GM23338 (cell line): ENCODE measurements at regions not wholly inside any gene's neighbourhood (a gene's known extent, or its start where the extent isn't known, plus 50 kb on each side); places are given as distances from the start of the nearest gene placed in this dataset.

Experiments
- ATAC-seq: fragments of 200-7000 bp; cut with Tn5 transposase; 3 replicates; pipeline ENCODE4 v1.9.1; 2020
- DNase-seq: peaks from one replicate; pipeline ENCODE4 v3.0.0-alpha.2; 2015; ENCODE audit warnings: low spot score
- H2AFZ ChIP-seq: fragments of 200-600 bp; sonication (generic); 2 replicates; pipeline ENCODE4 v1.8.0; 2016; ENCODE audit warnings: antibody characterized with exemption, mild to moderate bottlenecking, moderate library complexity
- H3F3A ChIP-seq: fragments of 200-600 bp; sonication (generic); replicated peaks from 2 replicates; pipeline ENCODE4 v1.8.0; 2017; ENCODE audit warnings: antibody characterized with exemption, mixed run types, low read depth
- H3K27ac ChIP-seq: fragments of 200-600 bp; sonication (generic); 2 replicates; pipeline ENCODE4 v1.6.1; 2016; ENCODE audit warnings: low read depth
- H3K27me3 ChIP-seq: fragments of 200-600 bp; sonication (generic); 2 replicates; pipeline ENCODE4 v1.8.0; 2016; ENCODE audit warnings: mild to moderate bottlenecking, mixed run types, moderate library complexity; ENCODE audit not compliant: insufficient read depth
- H3K36me3 ChIP-seq: fragments of 200-600 bp; sonication (generic); 2 replicates; pipeline ENCODE4 v1.8.0; 2016; ENCODE audit warnings: mild to moderate bottlenecking; ENCODE audit not compliant: insufficient read depth
- H3K4me1 ChIP-seq: fragments of 200-600 bp; sonication (generic); 2 replicates; pipeline ENCODE4 v1.8.0; 2016; ENCODE audit warnings: mild to moderate bottlenecking, moderate library complexity; ENCODE audit not compliant: insufficient read depth
- H3K4me2 ChIP-seq: fragments of 200-600 bp; sonication (generic); 2 replicates; pipeline ENCODE4 v1.7.1; 2017; ENCODE audit warnings: mixed run types
- H3K4me3 ChIP-seq: fragments of 200-600 bp; sonication (generic); 2 replicates; pipeline ENCODE4 v1.6.1; 2016; ENCODE audit warnings: mixed run types
- H3K79me2 ChIP-seq: fragments of 200-600 bp; sonication (generic); replicated peaks from 2 replicates; pipeline ENCODE4 v1.8.0; 2017; ENCODE audit warnings: mild to moderate bottlenecking; ENCODE audit not compliant: insufficient read depth
- H3K9me2 ChIP-seq: fragments of 200-600 bp; sonication (generic); 2 replicates; pipeline ENCODE4 v1.8.0; 2017; ENCODE audit not compliant: insufficient read depth
- H4K20me1 ChIP-seq: fragments of 200-600 bp; sonication (generic); replicated peaks from 2 replicates; pipeline ENCODE4 v1.8.0; 2017; ENCODE audit warnings: mild to moderate bottlenecking; ENCODE audit not compliant: insufficient read depth
- H3K27ac Mint-ChIP-seq: 2 replicates; pipeline ENCODE4 v1.8.0; 2020; ENCODE audit warnings: inconsistent platforms, mild to moderate bottlenecking, moderate library complexity, mixed read lengths
- H3K27me3 Mint-ChIP-seq: 3 replicates; pipeline ENCODE4 v1.8.0; 2022; ENCODE audit warnings: low read depth, mild to moderate bottlenecking, moderate library complexity, mixed read lengths, inconsistent platforms; ENCODE audit not compliant: insufficient read depth, poor library complexity
- H3K36me3 Mint-ChIP-seq: 3 replicates; pipeline ENCODE4 v1.8.0; 2021; ENCODE audit warnings: low read depth, mild to moderate bottlenecking, inconsistent platforms, moderate library complexity, mixed read lengths
- H3K4me1 Mint-ChIP-seq: 3 replicates; pipeline ENCODE4 v1.8.0; 2020; ENCODE audit warnings: mild to moderate bottlenecking, inconsistent platforms, mixed read lengths
- H3K4me3 Mint-ChIP-seq: 3 replicates; pipeline ENCODE4 v1.8.0; 2021; ENCODE audit warnings: moderate library complexity, mild to moderate bottlenecking, inconsistent platforms, mixed read lengths
- H3K9me3 Mint-ChIP-seq: 3 replicates; pipeline ENCODE4 v1.8.0; 2020; ENCODE audit warnings: moderate library complexity, mild to moderate bottlenecking, inconsistent platforms, mixed read lengths
- CREB1 ChIP-seq: fragments of 250-450 bp; sonication (Bioruptor Pico); IDR thresholded peaks from 2 replicates; pipeline ENCODE4 v1.5.0; 2020; ENCODE audit warnings: low read depth, mild to moderate bottlenecking, moderate library complexity
- EZH2 ChIP-seq: fragments of 200-600 bp; sonication (generic); IDR thresholded peaks from one replicate; pipeline ENCODE4 v1.8.0; 2017; ENCODE audit warnings: antibody characterized with exemption, mild to moderate bottlenecking, low read depth; ENCODE audit not compliant: unreplicated experiment
- JUNB ChIP-seq: IDR thresholded peaks from one replicate; pipeline ENCODE4 v1.6.1; 2016; ENCODE audit warnings: antibody characterized with exemption; ENCODE audit not compliant: unreplicated experiment
- NANOG ChIP-seq: IDR thresholded peaks from 2 replicates; pipeline ENCODE4 v1.6.1; 2016; ENCODE audit warnings: antibody characterized with exemption, borderline replicate concordance
- POLR2AphosphoS5 ChIP-seq: IDR thresholded peaks from 2 replicates; pipeline ENCODE4 v1.6.1; 2016; ENCODE audit warnings: antibody characterized with exemption, low read depth
- STAT1 ChIP-seq: IDR thresholded peaks from one replicate; pipeline ENCODE4 v1.6.1; 2016; ENCODE audit warnings: antibody characterized with exemption; ENCODE audit not compliant: unreplicated experiment
- ZNF331 ChIP-seq: fragments of 250-450 bp; sonication (Bioruptor Pico); IDR thresholded peaks from 2 replicates; pipeline ENCODE4 v1.5.0; 2020; ENCODE audit warnings: low read depth, mild to moderate bottlenecking, moderate library complexity
- TF ChIP-seq, protein P1 (sequence below), 2 experiments: fragments of 200-600 bp in 1 of 2; sonication (generic) in 1 of 2; conservative IDR thresholded peaks; 2 replicates each; pipeline versions ENCODE4 v1.5.1 to v1.6.1; 2016 to 2017; ENCODE audit warnings: antibody characterized with exemption in 2 of 2, low read depth in 2 of 2, mild to moderate bottlenecking in 2 of 2, moderate library complexity in 1 of 2

DNA sequence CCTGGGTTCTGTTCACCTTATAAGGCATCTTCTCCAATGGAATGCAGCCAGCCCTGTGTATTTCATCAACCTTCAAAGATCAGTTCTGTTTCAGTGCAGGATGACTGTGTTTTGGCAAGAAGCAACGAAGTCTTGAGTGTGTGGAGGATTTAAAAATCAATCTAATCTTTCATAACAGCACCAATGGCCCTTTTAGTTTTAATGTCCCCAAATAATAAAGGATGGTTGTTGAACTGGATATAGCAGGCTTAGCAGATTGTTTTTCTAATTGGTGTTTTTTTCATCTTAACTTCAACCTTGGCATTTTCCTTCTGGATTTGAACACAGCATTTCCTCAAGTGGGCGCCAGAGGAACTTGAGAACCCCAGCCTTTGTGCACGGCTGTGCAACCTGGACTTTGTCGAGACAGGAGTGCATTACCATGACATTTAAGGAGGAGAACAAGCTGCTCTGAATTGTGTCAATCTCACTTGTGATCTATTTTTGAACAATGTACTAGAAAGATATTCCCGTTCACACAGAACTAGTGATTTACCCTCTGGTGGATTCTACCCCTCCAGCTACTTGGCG is 313.3 kb upstream of the AKR1E2 start:
- Mint-ChIP-seq H3K4me1 (no peaks in the 10 kb centered on the region), H3K27ac (no peak overlapping the region), H3K36me3 (no peaks in the 10 kb centered on the region), H3K27me3 (no peaks in the 10 kb centered on the region), H3K4me3 (no peak overlapping the region), H3K9me3 (no peaks in the 10 kb centered on the region)
- Histone ChIP-seq H3K27ac (no peak overlapping the region), H3K4me1 (no peaks in the 10 kb centered on the region), H3K27me3 (no peaks in the 10 kb centered on the region), H3K79me2 (no peaks in the 10 kb centered on the region), H3K36me3 (no peaks in the 10 kb centered on the region), H3K4me2 (no peak overlapping the region), H3F3A (no peaks in the 10 kb centered on the region), H4K20me1 (no peaks in the 10 kb centered on the region), H3K4me3 (no peak overlapping the region), H3K9me2 (no peaks in the 10 kb centered on the region), H2AFZ (no peak overlapping the region)
- ATAC-seq (peak; percentile 46), DNase-seq (peak; percentile 62)
- TF ChIP-seq JUNB, result no peak
- TF ChIP-seq, protein P1, sequence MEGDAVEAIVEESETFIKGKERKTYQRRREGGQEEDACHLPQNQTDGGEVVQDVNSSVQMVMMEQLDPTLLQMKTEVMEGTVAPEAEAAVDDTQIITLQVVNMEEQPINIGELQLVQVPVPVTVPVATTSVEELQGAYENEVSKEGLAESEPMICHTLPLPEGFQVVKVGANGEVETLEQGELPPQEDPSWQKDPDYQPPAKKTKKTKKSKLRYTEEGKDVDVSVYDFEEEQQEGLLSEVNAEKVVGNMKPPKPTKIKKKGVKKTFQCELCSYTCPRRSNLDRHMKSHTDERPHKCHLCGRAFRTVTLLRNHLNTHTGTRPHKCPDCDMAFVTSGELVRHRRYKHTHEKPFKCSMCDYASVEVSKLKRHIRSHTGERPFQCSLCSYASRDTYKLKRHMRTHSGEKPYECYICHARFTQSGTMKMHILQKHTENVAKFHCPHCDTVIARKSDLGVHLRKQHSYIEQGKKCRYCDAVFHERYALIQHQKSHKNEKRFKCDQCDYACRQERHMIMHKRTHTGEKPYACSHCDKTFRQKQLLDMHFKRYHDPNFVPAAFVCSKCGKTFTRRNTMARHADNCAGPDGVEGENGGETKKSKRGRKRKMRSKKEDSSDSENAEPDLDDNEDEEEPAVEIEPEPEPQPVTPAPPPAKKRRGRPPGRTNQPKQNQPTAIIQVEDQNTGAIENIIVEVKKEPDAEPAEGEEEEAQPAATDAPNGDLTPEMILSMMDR (conservative IDR thresholded peaks at IDR 0.05; ENCODE audit: low read depth in 2 of 2), result peak; percentile 64 to 73
- TF ChIP-seq NANOG, result no peak

DNA sequence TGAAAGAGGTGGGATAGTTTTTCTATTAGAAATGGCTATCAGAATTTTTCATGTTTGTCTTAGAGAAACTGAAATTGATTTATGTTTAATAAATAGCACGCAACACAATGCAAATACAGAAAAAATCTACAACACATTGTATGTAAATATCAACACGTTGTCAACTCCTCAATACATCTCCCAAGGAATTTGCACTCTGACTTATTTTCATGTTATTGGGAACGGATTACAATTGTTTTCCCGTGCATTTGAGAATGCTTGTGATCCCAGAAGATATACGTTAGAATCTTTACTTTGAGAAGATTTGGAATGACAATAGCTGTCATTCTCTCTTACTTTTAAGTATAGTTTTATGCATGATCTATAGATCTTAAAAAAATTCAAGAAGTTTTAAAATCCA is 313.8 kb upstream of the AKR1E2 start:
- Histone ChIP-seq H3K4me1 (no peaks in the 10 kb centered on the region), H3K27me3 (no peaks in the 10 kb centered on the region), H3F3A (no peaks in the 10 kb centered on the region), H3K4me3 (no peak overlapping the region), H3K27ac (no peak overlapping the region), H3K9me2 (no peaks in the 10 kb centered on the region), H2AFZ (no peak overlapping the region), H3K79me2 (no peaks in the 10 kb centered on the region), H3K36me3 (no peaks in the 10 kb centered on the region), H3K4me2 (no peak overlapping the region), H4K20me1 (no peaks in the 10 kb centered on the region)
- TF ChIP-seq POLR2AphosphoS5 (no peak), CREB1 (CRISPR knock-in tag) (no peak), STAT1 (no peak), ZNF331 (CRISPR knock-in tag) (no peak), EZH2 (no peak), JUNB (no peak)
- TF ChIP-seq, protein P1 (conservative IDR thresholded peaks at IDR 0.05; ENCODE audit: low read depth in 2 of 2), result no peak
- Mint-ChIP-seq H3K4me1 (no peaks in the 10 kb centered on the region), H3K9me3 (no peaks in the 10 kb centered on the region), H3K27ac (no peak overlapping the region), H3K36me3 (no peaks in the 10 kb centered on the region), H3K4me3 (no peak overlapping the region), H3K27me3 (no peaks in the 10 kb centered on the region)
- DNase-seq (no peak), ATAC-seq (no peak)
